ENCODE measurements at regions not wholly inside any gene's neighbourhood (a gene's known extent, or its start where the extent isn't known, plus 50 kb on each side); places are given as distances from the start of the nearest gene placed in this dataset.
A peak's percentile ranks its signal among the peaks of the same experiment; 100 is the strongest.

DNA sequence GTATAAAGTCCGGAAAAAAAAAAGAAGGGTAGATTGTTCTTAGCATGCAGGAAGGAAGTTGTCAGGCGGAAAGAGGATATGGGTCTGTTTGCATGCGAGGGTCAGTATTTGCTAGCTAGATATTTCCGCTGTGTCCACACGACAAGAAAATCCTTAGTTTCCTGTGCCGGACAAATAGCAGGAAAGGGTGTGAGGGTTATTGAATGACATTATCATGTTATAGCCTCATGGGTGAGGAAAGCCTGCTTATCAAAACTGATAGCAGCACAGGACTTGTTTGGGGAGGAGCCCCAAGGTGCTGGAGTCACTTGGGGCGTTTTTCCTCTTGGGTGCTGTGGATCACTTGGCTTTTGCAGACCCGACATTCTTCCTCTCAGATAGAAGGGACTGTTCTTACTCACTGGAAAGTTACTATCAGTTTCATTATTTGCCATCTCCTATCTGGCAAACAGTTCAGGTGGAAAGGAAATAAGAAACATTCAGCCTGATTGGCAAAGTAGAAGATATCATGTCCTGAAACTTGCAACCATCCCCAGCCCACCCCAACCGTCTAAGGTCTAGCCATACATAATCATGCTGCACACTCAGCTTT lies 127.2 kb upstream of the DPH6 start:
- peak overlapping the region; percentile 12 to 66 (median 34) for H3K27ac Mint-ChIP-seq
- TF ChIP-seq, protein P1, sequence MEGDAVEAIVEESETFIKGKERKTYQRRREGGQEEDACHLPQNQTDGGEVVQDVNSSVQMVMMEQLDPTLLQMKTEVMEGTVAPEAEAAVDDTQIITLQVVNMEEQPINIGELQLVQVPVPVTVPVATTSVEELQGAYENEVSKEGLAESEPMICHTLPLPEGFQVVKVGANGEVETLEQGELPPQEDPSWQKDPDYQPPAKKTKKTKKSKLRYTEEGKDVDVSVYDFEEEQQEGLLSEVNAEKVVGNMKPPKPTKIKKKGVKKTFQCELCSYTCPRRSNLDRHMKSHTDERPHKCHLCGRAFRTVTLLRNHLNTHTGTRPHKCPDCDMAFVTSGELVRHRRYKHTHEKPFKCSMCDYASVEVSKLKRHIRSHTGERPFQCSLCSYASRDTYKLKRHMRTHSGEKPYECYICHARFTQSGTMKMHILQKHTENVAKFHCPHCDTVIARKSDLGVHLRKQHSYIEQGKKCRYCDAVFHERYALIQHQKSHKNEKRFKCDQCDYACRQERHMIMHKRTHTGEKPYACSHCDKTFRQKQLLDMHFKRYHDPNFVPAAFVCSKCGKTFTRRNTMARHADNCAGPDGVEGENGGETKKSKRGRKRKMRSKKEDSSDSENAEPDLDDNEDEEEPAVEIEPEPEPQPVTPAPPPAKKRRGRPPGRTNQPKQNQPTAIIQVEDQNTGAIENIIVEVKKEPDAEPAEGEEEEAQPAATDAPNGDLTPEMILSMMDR (IDR thresholded peaks at IDR 0.05; ENCODE audit: unreplicated experiment in 3 of 3), result no peak
- no peak overlapping the region for H3K4me3 Mint-ChIP-seq
- H3K9me3 Mint-ChIP-seq, result no peaks in the 10 kb centered on the region
- H3K4me1 Mint-ChIP-seq, result peaks cover 29% of the 10 kb centered on the region
- no peaks in the 10 kb centered on the region for H3K36me3 Mint-ChIP-seq (ENCODE audit: low read depth)
- no peaks in the 10 kb centered on the region for H3K27me3 Mint-ChIP-seq (ENCODE audit: low read depth)

DNA sequence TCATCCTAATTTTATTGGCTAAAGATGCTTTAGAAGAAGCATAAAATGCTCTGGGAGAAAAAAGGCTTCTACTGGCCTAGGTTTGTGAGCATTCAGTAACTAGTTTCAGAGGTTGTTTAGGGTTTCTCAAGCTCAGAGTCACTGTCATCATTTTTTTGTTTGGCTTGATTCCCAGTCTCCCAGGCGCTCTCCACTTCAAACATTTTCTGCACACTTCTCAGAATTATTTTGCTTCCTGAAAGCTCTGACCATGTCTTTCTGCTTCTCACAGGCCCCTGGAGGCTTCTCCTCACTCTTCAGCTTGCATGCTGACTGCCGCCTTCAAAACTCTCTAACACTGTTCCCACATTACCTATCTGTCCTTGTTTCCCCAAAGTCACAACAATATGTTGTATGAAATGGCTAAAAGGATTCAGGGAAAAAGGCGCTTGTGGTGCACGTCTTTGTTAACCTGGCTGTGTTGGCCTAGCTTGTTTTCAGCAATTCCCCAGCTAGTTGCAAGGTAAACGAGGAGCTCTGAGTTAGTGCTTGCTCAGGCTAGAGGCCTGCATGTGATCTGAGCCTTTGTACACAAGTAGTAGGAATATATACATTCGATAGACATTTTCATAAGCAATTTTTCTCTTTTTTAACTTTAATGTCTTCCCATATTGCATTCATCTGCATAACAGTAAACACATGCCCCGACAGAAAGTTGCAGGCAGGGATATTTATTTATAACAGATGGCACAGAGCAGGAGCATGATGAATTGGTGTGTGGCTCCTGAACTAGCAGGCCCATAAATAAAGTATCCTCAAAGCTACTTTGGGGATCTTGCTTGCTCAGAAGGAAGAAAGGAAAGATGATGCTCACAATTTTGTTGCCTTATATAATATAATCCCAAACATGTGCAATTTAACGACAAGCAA lies 129.2 kb upstream of the DPH6 start:
- no peaks in the 10 kb centered on the region for H3K9me3 Mint-ChIP-seq
- H3K27ac Mint-ChIP-seq, result peak overlapping the region; percentile 90 to 94 (median 91)
- TF ChIP-seq, protein P1 (IDR thresholded peaks at IDR 0.05; ENCODE audit: unreplicated experiment in 3 of 3), result no peak
- peaks cover 37% of the 10 kb centered on the region for H3K4me1 Mint-ChIP-seq
- no peaks in the 10 kb centered on the region for H3K36me3 Mint-ChIP-seq (ENCODE audit: low read depth)
- H3K4me3 Mint-ChIP-seq, result no peak overlapping the region
- H3K27me3 Mint-ChIP-seq (ENCODE audit: low read depth), result no peaks in the 10 kb centered on the region

DNA sequence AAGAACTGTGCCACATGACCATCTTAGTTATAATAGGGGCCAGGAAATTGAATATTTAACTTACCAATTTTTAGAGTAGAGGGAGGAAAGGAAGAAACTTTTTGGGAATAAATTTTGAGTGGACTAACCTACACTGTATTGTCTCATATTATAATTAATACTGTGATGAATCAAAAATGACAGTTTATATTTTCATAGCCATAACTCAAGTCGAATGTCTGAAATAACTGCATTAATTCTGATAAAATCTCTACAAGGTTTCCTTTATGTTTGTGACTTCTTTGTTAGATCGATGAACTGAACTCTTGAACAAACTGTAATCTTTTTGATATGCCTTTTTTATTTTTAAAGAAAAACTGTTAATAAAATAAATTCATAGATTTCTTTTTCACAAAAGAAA lies 132.8 kb upstream of the DPH6 start:
- no peaks in the 10 kb centered on the region for H3K36me3 Mint-ChIP-seq (ENCODE audit: low read depth)
- peak overlapping the region; percentile 19 to 33 (median 32) for H3K27ac Mint-ChIP-seq
- no peaks in the 10 kb centered on the region for H3K27me3 Mint-ChIP-seq (ENCODE audit: low read depth)
- TF ChIP-seq, protein P1 (IDR thresholded peaks at IDR 0.05; ENCODE audit: unreplicated experiment in 3 of 3), result no peak
- H3K4me3 Mint-ChIP-seq, result no peak overlapping the region
- H3K4me1 Mint-ChIP-seq, result peaks cover 41% of the 10 kb centered on the region
- no peaks in the 10 kb centered on the region for H3K9me3 Mint-ChIP-seq

DNA sequence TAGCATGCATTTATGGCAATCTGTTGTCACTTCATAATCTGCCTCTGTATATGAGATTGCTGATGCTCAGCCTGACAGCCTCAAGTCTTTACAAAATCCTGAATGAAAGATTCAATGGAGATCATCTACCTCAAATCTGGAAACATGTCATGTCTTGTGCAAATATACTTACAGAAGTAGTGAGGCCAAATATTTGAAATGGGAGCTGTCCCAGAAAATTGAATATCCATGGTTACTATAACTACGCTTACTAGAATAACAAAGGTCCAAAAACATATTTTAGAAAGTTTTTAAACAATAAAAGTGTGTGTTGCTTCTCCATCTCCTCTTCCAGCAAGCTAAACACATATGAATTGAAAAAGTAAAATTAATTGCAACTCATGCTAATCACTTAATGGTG lies 133.2 kb upstream of the DPH6 start:
- no peaks in the 10 kb centered on the region for H3K9me3 Mint-ChIP-seq
- H3K27me3 Mint-ChIP-seq (ENCODE audit: low read depth), result no peaks in the 10 kb centered on the region

DNA sequence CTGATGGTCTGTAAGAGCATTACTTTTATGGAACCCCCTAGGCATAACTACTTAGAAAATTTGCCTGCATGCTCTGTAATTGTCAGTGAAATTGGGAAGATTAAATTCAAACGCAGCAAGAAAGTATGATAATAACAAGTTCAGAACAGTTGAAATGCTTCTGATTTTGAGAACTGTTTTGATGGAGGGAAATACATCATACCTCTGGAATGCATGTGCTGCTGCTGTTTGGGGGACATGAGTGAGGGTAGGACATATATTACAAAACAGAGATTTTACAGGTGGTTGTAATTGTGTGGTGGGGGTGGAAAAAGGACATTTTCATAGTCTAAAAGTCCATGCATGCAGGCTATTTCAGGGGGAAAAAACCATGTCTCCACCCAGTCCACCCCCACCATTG lies 135.0 kb upstream of the DPH6 start:
- peak overlapping the region in 2 of 3 experiments; percentile 14 to 35 for H3K27ac Mint-ChIP-seq
- H3K4me3 Mint-ChIP-seq, result no peak overlapping the region
- H3K27me3 Mint-ChIP-seq (ENCODE audit: low read depth), result no peaks in the 10 kb centered on the region
- H3K4me1 Mint-ChIP-seq, result peaks cover 35% of the 10 kb centered on the region
- no peaks in the 10 kb centered on the region for H3K9me3 Mint-ChIP-seq
- H3K36me3 Mint-ChIP-seq (ENCODE audit: low read depth), result no peaks in the 10 kb centered on the region
- TF ChIP-seq, protein P1 (IDR thresholded peaks at IDR 0.05; ENCODE audit: unreplicated experiment in 3 of 3), result no peak

More for the DNA sequence above, 133.2 kb upstream of the DPH6 start:
- peaks cover 41% of the 10 kb centered on the region for H3K4me1 Mint-ChIP-seq
- peak overlapping the region; percentile 13 to 47 (median 32) for H3K27ac Mint-ChIP-seq
- H3K36me3 Mint-ChIP-seq (ENCODE audit: low read depth), result no peaks in the 10 kb centered on the region
- no peak overlapping the region for H3K4me3 Mint-ChIP-seq
- TF ChIP-seq, protein P1 (IDR thresholded peaks at IDR 0.05; ENCODE audit: unreplicated experiment in 3 of 3), result no peak

Data from nephron (organoid).